NCI-H2171 treated with DMSO at 0.1 percent for 48 hours (cell line): ENCODE measurements at regions not wholly inside any gene's neighbourhood (a gene's known extent, or its start where the extent isn't known, plus 50 kb on each side); places are given as distances from the start of the nearest gene placed in this dataset.

Experiments
- DNase-seq: peaks from one replicate; lab custom pipeline; 2025; lab: John Stamatoyannopoulos, UW

- DNase-seq = peak; percentile 20
Measured at GRCh38 chr10:78802431-78802830, 266.3 kb upstream of the ZMIZ1 start.

- peak; percentile 73 for DNase-seq
Measured at GRCh38 chr10:78802866-78803265, 265.9 kb upstream of the ZMIZ1 start.

GRCh38 chr10:78803710-78804109 is 265.1 kb upstream of the ZMIZ1 start:
- no peak for DNase-seq

- DNase-seq = no peak
Measured at GRCh38 chr10:78804411-78805032, 264.2 kb upstream of the ZMIZ1 start.

- DNase-seq = peak; percentile 12
Measured at GRCh38 chr10:78805176-78805575, 263.6 kb upstream of the ZMIZ1 start.

GRCh38 chr10:78806681-78807221 is 262.0 kb upstream of the ZMIZ1 start:
- no peak for DNase-seq

- DNase-seq = no peak
Measured at GRCh38 chr10:78807504-78808203, 261.1 kb upstream of the ZMIZ1 start.

GRCh38 chr10:78808286-78808685 is 260.5 kb upstream of the ZMIZ1 start:
- no peak for DNase-seq

- no peak for DNase-seq
Measured at GRCh38 chr10:78808736-78809367, 259.9 kb upstream of the ZMIZ1 start.

GRCh38 chr10:78811174-78811573 is 257.6 kb upstream of the ZMIZ1 start:
- DNase-seq = no peak

- no peak for DNase-seq
Measured at GRCh38 chr10:78812571-78813318, 256.0 kb upstream of the ZMIZ1 start.

GRCh38 chr10:78813526-78813925 is 255.2 kb upstream of the ZMIZ1 start:
- DNase-seq = no peak

GRCh38 chr10:78813998-78814399 is 254.8 kb upstream of the ZMIZ1 start:
- DNase-seq = no peak

GRCh38 chr10:78814407-78814806 is 254.4 kb upstream of the ZMIZ1 start:
- DNase-seq = no peak

- DNase-seq = no peak
Measured at GRCh38 chr10:78815702-78816334, 252.9 kb upstream of the ZMIZ1 start.

GRCh38 chr10:78817361-78817760 is 251.4 kb upstream of the ZMIZ1 start:
- DNase-seq = no peak

GRCh38 chr10:78817804-78818203 is 251.0 kb upstream of the ZMIZ1 start:
- no peak for DNase-seq

- no peak for DNase-seq
Measured at GRCh38 chr10:78819361-78820006, 249.3 kb upstream of the ZMIZ1 start.

GRCh38 chr10:78820007-78820362 is 248.8 kb upstream of the ZMIZ1 start:
- peak; percentile 72 for DNase-seq

- DNase-seq = no peak
Measured at GRCh38 chr10:78821052-78821451, 247.7 kb upstream of the ZMIZ1 start.
